ENCODE measurements at regions not wholly inside any gene's neighbourhood (a gene's known extent, or its start where the extent isn't known, plus 50 kb on each side); places are given as distances from the start of the nearest gene placed in this dataset.

DNA sequence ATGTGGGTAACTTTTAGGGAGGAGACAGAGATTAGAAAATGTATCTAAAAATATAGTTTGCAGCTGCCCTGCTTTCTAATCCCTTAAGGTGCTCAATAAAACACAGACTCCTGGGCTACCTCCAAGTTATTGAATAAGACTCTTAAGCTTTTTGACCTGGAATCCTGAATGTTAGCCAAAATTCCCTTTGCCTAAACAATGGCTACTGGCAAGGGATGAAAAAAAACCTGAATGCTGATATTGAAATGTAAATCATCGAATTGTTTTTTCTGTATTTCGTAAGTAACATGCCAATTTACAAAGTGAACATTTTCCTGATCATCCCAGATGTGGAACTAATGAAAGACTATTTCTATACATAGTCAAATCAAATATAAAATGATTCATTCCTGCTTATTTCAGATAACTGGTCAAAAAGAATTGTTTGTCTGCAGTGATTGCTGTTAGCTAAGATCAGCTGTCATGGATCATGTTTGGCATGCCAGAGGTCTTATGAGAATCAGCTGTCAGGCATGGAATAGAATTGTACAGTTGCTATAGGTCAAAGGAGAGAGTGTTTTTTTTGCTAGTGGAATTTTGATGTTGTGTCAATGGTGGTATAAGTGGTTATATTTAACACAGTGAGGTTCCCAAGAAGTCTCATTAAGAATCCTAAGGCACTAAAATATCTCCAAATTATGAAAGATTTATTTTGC, 363.6 kb upstream of the CWC22 start:
- Histone ChIP-seq H3K4me1 (ENCODE audit: control insufficient read depth, insufficient read depth, low read length) (no peaks in the 10 kb centered on the region), H3K27me3 (ENCODE audit: control insufficient read depth, insufficient read depth, low read length) (no peaks in the 10 kb centered on the region), H4K8ac (ENCODE audit: low read depth in 2 of 2, low read length in 2 of 2) (no peak overlapping the region), H3K23ac (ENCODE audit: low read depth, low read length) (no peak overlapping the region), H3K9me3 (ENCODE audit: control insufficient read depth, insufficient read depth, low read length) (no peaks in the 10 kb centered on the region), H2AK5ac (ENCODE audit: low read depth, low read length) (no peak overlapping the region), H2BK120ac (ENCODE audit: low read depth, low read length) (no peak overlapping the region), H3K9me1 (ENCODE audit: insufficient read depth, low read length) (no peaks in the 10 kb centered on the region), H3K14ac (replicated peaks; ENCODE audit: low read depth, low read length) (no peak overlapping the region), H4K5ac (ENCODE audit: low read depth, low read length) (no peak overlapping the region), H2BK5ac (ENCODE audit: low read depth, low read length, poor library complexity, severe bottlenecking) (no peak overlapping the region), H2AFZ (replicated peaks; ENCODE audit: low read length, poor library complexity) (no peak overlapping the region), H3K9ac (ENCODE audit: low read depth, low read length) (no peak overlapping the region), H3K4me3 (ENCODE audit: insufficient read depth, low read depth, low read length) (no peak overlapping the region), H3K27ac (ENCODE audit: insufficient read depth, low read length) (no peak overlapping the region), H2BK20ac (ENCODE audit: low read depth, low read length) (no peak overlapping the region), H3K56ac (ENCODE audit: extremely low read depth, insufficient read depth, low read length) (no peak overlapping the region), H3K79me1 (ENCODE audit: low read depth in 1 of 2, low read length in 2 of 2) (no peaks in the 10 kb centered on the region), H2AK9ac (replicated peaks; ENCODE audit: low read depth, low read length, poor library complexity) (no peak overlapping the region), H3K18ac (ENCODE audit: low read depth, low read length) (no peak overlapping the region), H3K36me3 (ENCODE audit: control insufficient read depth, insufficient read depth, low read length) (no peaks in the 10 kb centered on the region), H3K4me2 (ENCODE audit: low read depth, low read length) (no peak overlapping the region), H4K20me1 (ENCODE audit: insufficient read depth, low read length) (no peaks in the 10 kb centered on the region), H4K91ac (ENCODE audit: insufficient read depth, low read depth, low read length) (no peak overlapping the region), H3K4ac (ENCODE audit: low read depth, low read length) (no peak overlapping the region), H2BK15ac (ENCODE audit: low read depth, low read length) (no peak overlapping the region)
- WGBS, 2 experiments (ENCODE audit: extremely low coverage in 2 of 2, insufficient read length in 1 of 2): no CpG with 5 or more reads among the region's 2 CpGs
- DNase-seq: no peak
- BruUV-seq (replicated peaks): no TSS peak
- ATAC-seq (ENCODE audit: low read depth): no peak
- dilution Hi-C loops (cut with HindIII; ENCODE audit: low sequenced_read_pairs, unreplicated experiment) (no loop called here), in situ Hi-C loops (cut with MboI; ENCODE audit: low sequenced_read_pairs) (no loop called here), intact Hi-C loops (cut with micrococcal nuclease) (no loop called here)
- POLR2A ChIA-PET (ENCODE audit: unreplicated experiment): interaction anchor here (0.7 kb wide), 1 partner anchor 24 kb away, joined by 4 read pairs; no protein-coding TSS in a partner anchor
- CTCF ChIA-PET: no interaction called here
- TF ChIP-seq RCOR1 (IDR thresholded peaks at IDR 0.05; ENCODE audit: insufficient replicate concordance, low read length) (no peak), SMC3 (IDR thresholded peaks at IDR 0.05; ENCODE audit: low read depth, low read length) (no peak), ELK1 (IDR thresholded peaks at IDR 0.05; ENCODE audit: borderline replicate concordance, low read depth, low read length) (no peak), CTCF (conservative IDR thresholded peaks at IDR 0.05; ENCODE audit: low read depth, low read length) (no peak), RAD21 (IDR thresholded peaks at IDR 0.05; ENCODE audit: low read length) (no peak), POLR2A (IDR thresholded peaks at IDR 0.05; ENCODE audit: low read depth, low read length) (no peak), FOS (IDR thresholded peaks at IDR 0.05; ENCODE audit: low read depth, low read length) (no peak), MAFK (IDR thresholded peaks at IDR 0.05; ENCODE audit: low read depth, low read length) (no peak), RFX5 (IDR thresholded peaks at IDR 0.05; ENCODE audit: low read depth, low read length) (no peak)
